WTC11 (cell line): ENCODE measurements at regions not wholly inside any gene's neighbourhood (a gene's known extent, or its start where the extent isn't known, plus 50 kb on each side); places are given as distances from the start of the nearest gene placed in this dataset.
"Not testable (repeated sequence)": the region's sequence is repeated elsewhere in the genome, so short reads cannot be mapped to it uniquely, and the experiment has no call there.

Source experiments
- ATAC-seq: fragments of 200-7000 bp; cut with Tn5 transposase; 2 replicates; pipeline ENCODE4 v1.10.0; 2021; ENCODE audit warnings: mild to moderate bottlenecking, moderate library complexity
- CTCF ChIA-PET: fragments of 300-600 bp; sonication (Branson Sonifier 250); formaldehyde crosslinking; loops from one replicate; lab custom pipeline; 2021; ENCODE audit warnings: antibody characterized with exemption; lab: Charles Lee
- POLR2A ChIA-PET: fragments of 350-600 bp; sonication (Branson Sonifier 250); formaldehyde crosslinking; loops from one replicate; lab custom pipeline; 2021; ENCODE audit warnings: antibody characterized with exemption; lab: Charles Lee
- DNase-seq: peaks from one replicate; pipeline ENCODE4 v3.0.0; 2021; ENCODE audit warnings: low spot score
- H3K27ac Mint-ChIP-seq: 2 replicates; pipeline ENCODE4 v1.8.0; 2021; ENCODE audit warnings: mixed read lengths
- H3K27me3 Mint-ChIP-seq: 2 replicates; pipeline ENCODE4 v1.8.0; 2021; ENCODE audit warnings: low read depth, mild to moderate bottlenecking, moderate library complexity, mixed read lengths
- H3K36me3 Mint-ChIP-seq: 2 replicates; pipeline ENCODE4 v1.8.0; 2021; ENCODE audit warnings: mixed read lengths
- H3K4me1 Mint-ChIP-seq: 2 replicates; pipeline ENCODE4 v1.8.0; 2022; ENCODE audit warnings: mixed read lengths
- H3K4me3 Mint-ChIP-seq: 2 replicates; pipeline ENCODE4 v1.8.0; 2021; ENCODE audit warnings: mild to moderate bottlenecking, moderate library complexity, mixed read lengths
- H3K9me3 Mint-ChIP-seq: 2 replicates; pipeline ENCODE4 v1.8.0; 2021; ENCODE audit warnings: mixed read lengths
- ESRRA ChIP-seq: sonication (generic); formaldehyde crosslinking; IDR thresholded peaks from 2 replicates; pipeline ENCODE4 v1.8.1; 2022; ENCODE audit warnings: mild to moderate bottlenecking, missing genetic modification reagents, borderline replicate concordance
- GTF2I ChIP-seq: fragments of 250-450 bp; sonication (Bioruptor Pico); conservative IDR thresholded peaks from 2 replicates; pipeline ENCODE4 v1.4.0; 2021; ENCODE audit warnings: mild to moderate bottlenecking
- IRF2 ChIP-seq: sonication (generic); formaldehyde crosslinking; IDR thresholded peaks from 2 replicates; pipeline ENCODE4 v1.8.0; 2022; ENCODE audit warnings: low read depth, missing genetic modification reagents, borderline replicate concordance
- NFE2L1 ChIP-seq: sonication (generic); formaldehyde crosslinking; IDR thresholded peaks from 2 replicates; pipeline ENCODE4 v1.8.1; 2023; ENCODE audit warnings: missing genetic modification reagents
- SP1 ChIP-seq: sonication (generic); formaldehyde crosslinking; conservative IDR thresholded peaks from 2 replicates; pipeline ENCODE4 v1.8.1; 2022; ENCODE audit warnings: missing genetic modification reagents
- TCF7 ChIP-seq: sonication (generic); formaldehyde crosslinking; IDR thresholded peaks from 2 replicates; pipeline ENCODE4 v1.8.0; 2022; ENCODE audit warnings: mild to moderate bottlenecking, low read depth, missing genetic modification reagents, moderate library complexity
- TP53 ChIP-seq: sonication (generic); formaldehyde crosslinking; IDR thresholded peaks from 2 replicates; pipeline ENCODE4 v1.8.1; 2023; ENCODE audit warnings: mild to moderate bottlenecking, missing genetic modification reagents
- ZNF121 ChIP-seq: sonication (generic); formaldehyde crosslinking; IDR thresholded peaks from 2 replicates; pipeline ENCODE4 v1.8.0; 2023; ENCODE audit warnings: missing genetic modification reagents
- TF ChIP-seq, protein P1 (sequence below): fragments of 250-450 bp; sonication (Bioruptor Pico); IDR thresholded peaks from 2 replicates; pipeline ENCODE4 v1.9.0; 2021; ENCODE audit warnings: mild to moderate bottlenecking
- TF ChIP-seq, protein P2 (sequence below): fragments of 250-450 bp; sonication (Bioruptor Pico); conservative IDR thresholded peaks from 2 replicates; pipeline ENCODE4 v1.9.0; 2021; ENCODE audit warnings: mild to moderate bottlenecking
- TF ChIP-seq, protein P3 (sequence below): fragments of 200-600 bp; IDR thresholded peaks from 2 replicates; pipeline ENCODE4 v1.8.0; 2022; ENCODE audit warnings: antibody characterized with exemption
- TF ChIP-seq, protein P4 (sequence below): sonication (generic); formaldehyde crosslinking; IDR thresholded peaks from 2 replicates; pipeline ENCODE4 v1.8.1; 2022; ENCODE audit warnings: missing genetic modification reagents, borderline replicate concordance
- TF ChIP-seq, protein P5 (sequence below): fragments of 250-450 bp; sonication (Bioruptor Pico); IDR thresholded peaks from 2 replicates; pipeline ENCODE4 v1.8.0; 2021; ENCODE audit warnings: mild to moderate bottlenecking
- TF ChIP-seq, protein P6 (sequence below): sonication (generic); formaldehyde crosslinking; IDR thresholded peaks from 2 replicates; pipeline ENCODE4 v1.8.0; 2022; ENCODE audit warnings: missing genetic modification reagents
- TF ChIP-seq, protein P7 (sequence below): sonication (generic); formaldehyde crosslinking; IDR thresholded peaks from 2 replicates; pipeline ENCODE4 v1.8.1; 2023; ENCODE audit warnings: mild to moderate bottlenecking, missing genetic modification reagents, moderate library complexity

DNA sequence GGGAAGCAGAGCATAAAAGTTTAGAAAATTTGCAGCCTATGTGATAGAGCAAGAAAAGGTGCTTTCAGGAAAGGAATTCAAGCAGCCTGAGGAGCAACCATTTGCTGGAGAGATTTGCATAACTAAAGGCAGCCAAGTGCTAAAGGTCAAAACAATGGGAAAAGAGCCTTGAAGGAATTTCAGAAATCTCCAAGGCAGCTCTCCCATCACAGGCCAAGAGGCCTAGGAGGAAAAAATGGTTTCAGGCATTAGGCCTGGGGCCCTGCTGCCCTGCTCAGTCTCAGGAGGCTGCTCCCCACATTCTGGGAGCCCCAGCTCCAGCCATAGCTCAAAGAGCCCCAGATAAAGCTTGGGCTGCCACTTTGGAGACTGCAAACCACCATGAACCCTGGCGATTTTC lies 95.9 kb upstream of the UNC5B start (continued):
- TF ChIP-seq ESRRA (CRISPR knock-in tag) (no peak), TP53 (CRISPR knock-in tag) (no peak), IRF2 (CRISPR knock-in tag) (no peak), GTF2I (no peak), SP1 (CRISPR knock-in tag) (no peak), ZNF121 (CRISPR knock-in tag) (no peak)
- TF ChIP-seq, protein P1, sequence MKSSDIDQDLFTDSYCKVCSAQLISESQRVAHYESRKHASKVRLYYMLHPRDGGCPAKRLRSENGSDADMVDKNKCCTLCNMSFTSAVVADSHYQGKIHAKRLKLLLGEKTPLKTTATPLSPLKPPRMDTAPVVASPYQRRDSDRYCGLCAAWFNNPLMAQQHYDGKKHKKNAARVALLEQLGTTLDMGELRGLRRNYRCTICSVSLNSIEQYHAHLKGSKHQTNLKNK (CRISPR knock-in tag): no peak
- TF ChIP-seq, protein P2, sequence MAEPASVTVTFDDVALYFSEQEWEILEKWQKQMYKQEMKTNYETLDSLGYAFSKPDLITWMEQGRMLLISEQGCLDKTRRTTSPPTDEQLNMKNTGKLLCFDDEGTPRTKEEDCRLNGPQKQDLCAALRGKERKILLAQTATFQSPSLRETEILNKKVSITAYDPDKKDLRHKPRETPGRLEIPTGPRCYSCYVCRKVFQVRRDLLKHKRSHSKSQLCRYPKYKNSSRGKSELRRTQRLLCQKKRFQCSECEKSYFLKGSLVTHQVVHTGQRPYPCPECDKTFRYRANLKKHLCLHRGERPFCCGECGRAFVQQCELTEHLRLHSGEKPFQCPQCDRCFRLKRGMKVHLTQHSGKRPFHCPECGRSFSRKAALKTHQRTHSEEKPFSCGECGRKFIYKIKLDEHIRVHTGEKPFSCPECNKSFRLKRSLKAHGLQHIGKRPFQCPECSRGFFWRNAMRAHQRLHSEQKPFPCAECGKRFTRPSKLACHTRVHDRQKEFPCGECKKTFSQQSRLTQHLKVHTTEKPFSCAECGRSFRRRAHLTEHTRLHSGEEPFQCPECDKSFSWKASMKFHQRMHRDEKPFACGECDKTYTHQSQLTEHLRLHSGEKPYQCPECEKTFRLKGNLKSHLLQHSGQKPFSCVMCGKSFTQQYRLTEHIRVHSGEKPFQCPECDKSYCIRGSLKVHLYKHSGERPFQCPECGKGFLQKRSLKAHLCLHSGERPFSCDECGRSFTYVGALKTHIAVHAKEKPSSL (CRISPR knock-in tag): no peak

DNA sequence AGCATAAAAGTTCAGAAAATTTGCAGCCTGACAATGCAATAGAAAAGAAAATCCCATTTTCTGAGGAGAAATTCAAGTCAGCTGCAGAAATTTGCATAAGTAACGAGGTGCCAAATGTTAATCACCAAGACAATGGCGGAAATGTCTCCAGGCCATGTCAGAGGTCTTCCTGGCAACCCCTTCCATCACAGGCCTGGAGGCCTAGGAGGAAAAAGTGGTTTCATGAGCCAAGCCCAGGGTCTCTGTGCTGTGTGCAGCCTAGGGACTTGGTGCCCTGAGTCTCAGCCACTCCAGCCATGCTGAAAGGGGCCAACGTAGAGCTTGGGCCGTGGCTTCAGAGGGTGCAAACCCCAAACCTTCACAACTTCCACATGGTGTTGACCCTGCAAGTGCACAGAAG lies 94.8 kb upstream of the UNC5B start:
- peaks cover 63% of the 10 kb centered on the region for H3K36me3 Mint-ChIP-seq
- H3K27me3 Mint-ChIP-seq: peaks cover 41% of the 10 kb centered on the region
- DNase-seq, POLR2A ChIA-PET, CTCF ChIA-PET, ATAC-seq, H3K4me1 Mint-ChIP-seq, H3K27ac Mint-ChIP-seq, H3K4me3 Mint-ChIP-seq: not testable (repeated sequence)
- peaks cover 80% of the 10 kb centered on the region for H3K9me3 Mint-ChIP-seq

DNA sequence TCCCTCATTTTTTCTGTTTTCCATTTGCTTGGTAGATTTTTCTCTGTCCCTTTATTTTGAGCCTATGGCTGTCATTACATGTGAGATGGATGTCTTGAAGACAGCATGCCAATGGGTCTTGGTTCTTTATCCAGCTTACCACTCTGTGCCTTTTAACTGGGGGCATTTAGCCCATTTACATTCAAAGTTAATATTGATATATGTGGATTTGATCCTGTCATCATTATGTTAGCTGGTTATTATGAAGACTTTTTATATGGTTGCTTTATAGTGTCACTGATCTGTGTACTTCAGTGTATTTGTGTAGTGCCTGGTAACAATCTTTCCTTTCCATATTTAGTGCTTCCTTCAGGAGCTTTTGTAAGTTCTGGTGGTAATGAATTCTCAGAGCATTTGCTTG lies 89.3 kb upstream of the UNC5B start:
- H3K36me3 Mint-ChIP-seq: peaks cover 24% of the 10 kb centered on the region
- peaks cover 7% of the 10 kb centered on the region for H3K4me1 Mint-ChIP-seq
- no peak overlapping the region for H3K4me3 Mint-ChIP-seq
- ChIA-PET CTCF (interaction anchor here (1.3 to 2.2 kb wide), 2 partner anchors 86 to 220 kb away, joined by 4 to 5 read pairs; no protein-coding TSS in a partner anchor), POLR2A (no interaction called here)
- TF ChIP-seq, protein P3, sequence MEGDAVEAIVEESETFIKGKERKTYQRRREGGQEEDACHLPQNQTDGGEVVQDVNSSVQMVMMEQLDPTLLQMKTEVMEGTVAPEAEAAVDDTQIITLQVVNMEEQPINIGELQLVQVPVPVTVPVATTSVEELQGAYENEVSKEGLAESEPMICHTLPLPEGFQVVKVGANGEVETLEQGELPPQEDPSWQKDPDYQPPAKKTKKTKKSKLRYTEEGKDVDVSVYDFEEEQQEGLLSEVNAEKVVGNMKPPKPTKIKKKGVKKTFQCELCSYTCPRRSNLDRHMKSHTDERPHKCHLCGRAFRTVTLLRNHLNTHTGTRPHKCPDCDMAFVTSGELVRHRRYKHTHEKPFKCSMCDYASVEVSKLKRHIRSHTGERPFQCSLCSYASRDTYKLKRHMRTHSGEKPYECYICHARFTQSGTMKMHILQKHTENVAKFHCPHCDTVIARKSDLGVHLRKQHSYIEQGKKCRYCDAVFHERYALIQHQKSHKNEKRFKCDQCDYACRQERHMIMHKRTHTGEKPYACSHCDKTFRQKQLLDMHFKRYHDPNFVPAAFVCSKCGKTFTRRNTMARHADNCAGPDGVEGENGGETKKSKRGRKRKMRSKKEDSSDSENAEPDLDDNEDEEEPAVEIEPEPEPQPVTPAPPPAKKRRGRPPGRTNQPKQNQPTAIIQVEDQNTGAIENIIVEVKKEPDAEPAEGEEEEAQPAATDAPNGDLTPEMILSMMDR: no peak
- no peak for TF ChIP-seq NFE2L1 (CRISPR knock-in tag)
- TF ChIP-seq, protein P4, sequence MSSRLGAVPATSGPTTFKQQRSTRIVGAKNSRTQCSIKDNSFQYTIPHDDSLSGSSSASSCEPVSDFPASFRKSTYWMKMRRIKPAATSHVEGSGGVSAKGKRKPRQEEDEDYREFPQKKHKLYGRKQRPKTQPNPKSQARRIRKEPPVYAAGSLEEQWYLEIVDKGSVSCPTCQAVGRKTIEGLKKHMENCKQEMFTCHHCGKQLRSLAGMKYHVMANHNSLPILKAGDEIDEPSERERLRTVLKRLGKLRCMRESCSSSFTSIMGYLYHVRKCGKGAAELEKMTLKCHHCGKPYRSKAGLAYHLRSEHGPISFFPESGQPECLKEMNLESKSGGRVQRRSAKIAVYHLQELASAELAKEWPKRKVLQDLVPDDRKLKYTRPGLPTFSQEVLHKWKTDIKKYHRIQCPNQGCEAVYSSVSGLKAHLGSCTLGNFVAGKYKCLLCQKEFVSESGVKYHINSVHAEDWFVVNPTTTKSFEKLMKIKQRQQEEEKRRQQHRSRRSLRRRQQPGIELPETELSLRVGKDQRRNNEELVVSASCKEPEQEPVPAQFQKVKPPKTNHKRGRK (CRISPR knock-in tag): no peak
- TF ChIP-seq, protein P5, sequence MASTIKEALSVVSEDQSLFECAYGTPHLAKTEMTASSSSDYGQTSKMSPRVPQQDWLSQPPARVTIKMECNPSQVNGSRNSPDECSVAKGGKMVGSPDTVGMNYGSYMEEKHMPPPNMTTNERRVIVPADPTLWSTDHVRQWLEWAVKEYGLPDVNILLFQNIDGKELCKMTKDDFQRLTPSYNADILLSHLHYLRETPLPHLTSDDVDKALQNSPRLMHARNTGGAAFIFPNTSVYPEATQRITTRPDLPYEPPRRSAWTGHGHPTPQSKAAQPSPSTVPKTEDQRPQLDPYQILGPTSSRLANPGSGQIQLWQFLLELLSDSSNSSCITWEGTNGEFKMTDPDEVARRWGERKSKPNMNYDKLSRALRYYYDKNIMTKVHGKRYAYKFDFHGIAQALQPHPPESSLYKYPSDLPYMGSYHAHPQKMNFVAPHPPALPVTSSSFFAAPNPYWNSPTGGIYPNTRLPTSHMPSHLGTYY (CRISPR knock-in tag): no peak
- no peak for TF ChIP-seq TCF7
- TF ChIP-seq, protein P2 (CRISPR knock-in tag): no peak
- no peak for TF ChIP-seq ESRRA (CRISPR knock-in tag)
- TF ChIP-seq, protein P6, sequence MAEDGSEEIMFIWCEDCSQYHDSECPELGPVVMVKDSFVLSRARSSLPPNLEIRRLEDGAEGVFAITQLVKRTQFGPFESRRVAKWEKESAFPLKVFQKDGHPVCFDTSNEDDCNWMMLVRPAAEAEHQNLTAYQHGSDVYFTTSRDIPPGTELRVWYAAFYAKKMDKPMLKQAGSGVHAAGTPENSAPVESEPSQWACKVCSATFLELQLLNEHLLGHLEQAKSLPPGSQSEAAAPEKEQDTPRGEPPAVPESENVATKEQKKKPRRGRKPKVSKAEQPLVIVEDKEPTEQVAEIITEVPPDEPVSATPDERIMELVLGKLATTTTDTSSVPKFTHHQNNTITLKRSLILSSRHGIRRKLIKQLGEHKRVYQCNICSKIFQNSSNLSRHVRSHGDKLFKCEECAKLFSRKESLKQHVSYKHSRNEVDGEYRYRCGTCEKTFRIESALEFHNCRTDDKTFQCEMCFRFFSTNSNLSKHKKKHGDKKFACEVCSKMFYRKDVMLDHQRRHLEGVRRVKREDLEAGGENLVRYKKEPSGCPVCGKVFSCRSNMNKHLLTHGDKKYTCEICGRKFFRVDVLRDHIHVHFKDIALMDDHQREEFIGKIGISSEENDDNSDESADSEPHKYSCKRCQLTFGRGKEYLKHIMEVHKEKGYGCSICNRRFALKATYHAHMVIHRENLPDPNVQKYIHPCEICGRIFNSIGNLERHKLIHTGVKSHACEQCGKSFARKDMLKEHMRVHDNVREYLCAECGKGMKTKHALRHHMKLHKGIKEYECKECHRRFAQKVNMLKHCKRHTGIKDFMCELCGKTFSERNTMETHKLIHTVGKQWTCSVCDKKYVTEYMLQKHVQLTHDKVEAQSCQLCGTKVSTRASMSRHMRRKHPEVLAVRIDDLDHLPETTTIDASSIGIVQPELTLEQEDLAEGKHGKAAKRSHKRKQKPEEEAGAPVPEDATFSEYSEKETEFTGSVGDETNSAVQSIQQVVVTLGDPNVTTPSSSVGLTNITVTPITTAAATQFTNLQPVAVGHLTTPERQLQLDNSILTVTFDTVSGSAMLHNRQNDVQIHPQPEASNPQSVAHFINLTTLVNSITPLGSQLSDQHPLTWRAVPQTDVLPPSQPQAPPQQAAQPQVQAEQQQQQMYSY (CRISPR knock-in tag): no peak
- TF ChIP-seq, protein P7, sequence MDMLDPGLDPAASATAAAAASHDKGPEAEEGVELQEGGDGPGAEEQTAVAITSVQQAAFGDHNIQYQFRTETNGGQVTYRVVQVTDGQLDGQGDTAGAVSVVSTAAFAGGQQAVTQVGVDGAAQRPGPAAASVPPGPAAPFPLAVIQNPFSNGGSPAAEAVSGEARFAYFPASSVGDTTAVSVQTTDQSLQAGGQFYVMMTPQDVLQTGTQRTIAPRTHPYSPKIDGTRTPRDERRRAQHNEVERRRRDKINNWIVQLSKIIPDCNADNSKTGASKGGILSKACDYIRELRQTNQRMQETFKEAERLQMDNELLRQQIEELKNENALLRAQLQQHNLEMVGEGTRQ (CRISPR knock-in tag): no peak
- DNase-seq (no peak), ATAC-seq (no peak)
- peaks cover 51% of the 10 kb centered on the region for H3K27me3 Mint-ChIP-seq
- H3K27ac Mint-ChIP-seq: no peak overlapping the region
- H3K9me3 Mint-ChIP-seq: peaks cover 35% of the 10 kb centered on the region
